Mesenchymal stem cell (in vitro differentiated cells and primary cell): ENCODE measurements at regions not wholly inside any gene's neighbourhood (a gene's known extent, or its start where the extent isn't known, plus 50 kb on each side); places are given as distances from the start of the nearest gene placed in this dataset.
A peak's percentile ranks its signal among the peaks of the same experiment; 100 is the strongest.

ENCODE experiments used
- DNase-seq: peaks from one replicate; pipeline ENCODE4 v3.0.0-alpha.2; 2013
- H2AFZ ChIP-seq: one replicate; pipeline ENCODE4 v1.6.1; 2013; ENCODE audit warnings: low read depth, mild to moderate bottlenecking, control low read depth, inconsistent platforms, low read length, moderate library complexity
- H2AK5ac ChIP-seq: 2 replicates; pipeline ENCODE4 v1.6.1; 2013; ENCODE audit warnings: low read length, moderate library complexity, mild to moderate bottlenecking, inconsistent platforms; ENCODE audit not compliant: severe bottlenecking
- H2BK120ac ChIP-seq: one replicate; pipeline ENCODE4 v1.6.1; 2013; ENCODE audit warnings: low read depth, mild to moderate bottlenecking, inconsistent platforms, low read length, moderate library complexity
- H2BK12ac ChIP-seq, 2 experiments: one replicate each; pipeline ENCODE4 v1.6.1; 2013; ENCODE audit warnings: inconsistent platforms in 2 of 2, low read length in 2 of 2, mild to moderate bottlenecking in 2 of 2, moderate library complexity in 2 of 2, control low read depth in 1 of 2
- H2BK15ac ChIP-seq: one replicate; pipeline ENCODE4 v1.6.1; 2013; ENCODE audit warnings: mild to moderate bottlenecking, low read depth, inconsistent platforms; ENCODE audit not compliant: poor library complexity, severe bottlenecking
- H2BK5ac ChIP-seq: 2 replicates; pipeline ENCODE4 v1.6.1; 2013; ENCODE audit warnings: low read depth, mild to moderate bottlenecking, low read length, control low read depth, inconsistent platforms; ENCODE audit not compliant: poor library complexity, severe bottlenecking
- H3K14ac ChIP-seq, 2 experiments: one replicate each; pipeline ENCODE4 v1.6.1; 2013; ENCODE audit warnings: inconsistent platforms in 2 of 2, low read length in 2 of 2, control low read depth in 1 of 2, mild to moderate bottlenecking in 1 of 2, moderate library complexity in 1 of 2
- H3K18ac ChIP-seq, 2 experiments: one replicate each; pipeline ENCODE4 v1.6.1; 2013; ENCODE audit warnings: inconsistent platforms in 2 of 2, low read length in 2 of 2, control low read depth in 1 of 2, low read depth in 1 of 2, mild to moderate bottlenecking in 1 of 2
- H3K23ac ChIP-seq, 2 experiments: one replicate each; pipeline ENCODE4 v1.6.1; 2013; ENCODE audit warnings: inconsistent platforms in 2 of 2, low read length in 2 of 2, mild to moderate bottlenecking in 2 of 2, moderate library complexity in 2 of 2, control low read depth in 1 of 2
- H3K27ac ChIP-seq: 2 replicates; pipeline ENCODE4 v1.5.1; 2013; ENCODE audit warnings: mild to moderate bottlenecking, moderate library complexity, low read length, control low read depth, inconsistent platforms; ENCODE audit not compliant: poor library complexity, severe bottlenecking
- H3K27me3 ChIP-seq, 2 experiments: 2 replicates each; pipeline versions ENCODE4 v1.6.1 to v1.7.0; 2013; ENCODE audit warnings: low read length in 2 of 2, mild to moderate bottlenecking in 2 of 2, moderate library complexity in 2 of 2, control low read depth in 1 of 2, inconsistent platforms in 1 of 2; ENCODE audit not compliant: control insufficient read depth in 1 of 2, insufficient read depth in 1 of 2
- H3K36me3 ChIP-seq, 2 experiments: 2 replicates each; pipeline versions ENCODE4 v1.6.1 to v1.7.0; 2013; ENCODE audit warnings: low read length in 2 of 2, control low read depth in 1 of 2, inconsistent platforms in 1 of 2, low read depth in 1 of 2, mild to moderate bottlenecking in 1 of 2; ENCODE audit not compliant: insufficient read depth in 2 of 2, control insufficient read depth in 1 of 2
- H3K4ac ChIP-seq, 2 experiments: one replicate each; pipeline ENCODE4 v1.6.1; 2013; ENCODE audit warnings: inconsistent platforms in 2 of 2, low read length in 2 of 2, mild to moderate bottlenecking in 2 of 2, moderate library complexity in 2 of 2, control low read depth in 1 of 2, low read depth in 1 of 2
- H3K4me1 ChIP-seq: 2 replicates; pipeline ENCODE4 v1.6.1; 2013; ENCODE audit warnings: low read depth, low read length, control low read depth; ENCODE audit not compliant: control insufficient read depth, insufficient read depth
- H3K4me2 ChIP-seq: 2 replicates; pipeline ENCODE4 v1.6.1; 2013; ENCODE audit warnings: low read length, mild to moderate bottlenecking, inconsistent platforms; ENCODE audit not compliant: poor library complexity, severe bottlenecking
- H3K4me3 ChIP-seq, 2 experiments: 2 replicates each; pipeline versions ENCODE4 v1.5.1 to v1.7.0; 2013; ENCODE audit warnings: low read length in 2 of 2, mild to moderate bottlenecking in 2 of 2, control low read depth in 1 of 2, low read depth in 1 of 2; ENCODE audit not compliant: insufficient read depth in 1 of 2
- H3K79me1 ChIP-seq: replicated peaks from 2 replicates; pipeline ENCODE4 v1.6.1; 2013; ENCODE audit warnings: mild to moderate bottlenecking, control low read depth, low read length, inconsistent platforms; ENCODE audit not compliant: poor library complexity, severe bottlenecking
- H3K9ac ChIP-seq: 2 replicates; pipeline ENCODE4 v1.7.0; 2013; ENCODE audit warnings: mild to moderate bottlenecking, low read length, moderate library complexity
- H3K9me3 ChIP-seq: 2 replicates; pipeline ENCODE4 v1.7.0; 2013; ENCODE audit warnings: mild to moderate bottlenecking, low read length; ENCODE audit not compliant: control insufficient read depth
- H4K8ac ChIP-seq: one replicate; pipeline ENCODE4 v1.6.1; 2013; ENCODE audit warnings: inconsistent platforms, mild to moderate bottlenecking, low read length, moderate library complexity
- H4K91ac ChIP-seq: one replicate; pipeline ENCODE4 v1.6.1; 2013; ENCODE audit warnings: mild to moderate bottlenecking, low read length, inconsistent platforms
- WGBS: methylation state at CpG from one replicate; pipeline ENCODE4 v1.1.7; 2013; ENCODE audit warnings: mixed read lengths; 5-methylcytosine and 5-hydroxymethylcytosine counted together

DNA sequence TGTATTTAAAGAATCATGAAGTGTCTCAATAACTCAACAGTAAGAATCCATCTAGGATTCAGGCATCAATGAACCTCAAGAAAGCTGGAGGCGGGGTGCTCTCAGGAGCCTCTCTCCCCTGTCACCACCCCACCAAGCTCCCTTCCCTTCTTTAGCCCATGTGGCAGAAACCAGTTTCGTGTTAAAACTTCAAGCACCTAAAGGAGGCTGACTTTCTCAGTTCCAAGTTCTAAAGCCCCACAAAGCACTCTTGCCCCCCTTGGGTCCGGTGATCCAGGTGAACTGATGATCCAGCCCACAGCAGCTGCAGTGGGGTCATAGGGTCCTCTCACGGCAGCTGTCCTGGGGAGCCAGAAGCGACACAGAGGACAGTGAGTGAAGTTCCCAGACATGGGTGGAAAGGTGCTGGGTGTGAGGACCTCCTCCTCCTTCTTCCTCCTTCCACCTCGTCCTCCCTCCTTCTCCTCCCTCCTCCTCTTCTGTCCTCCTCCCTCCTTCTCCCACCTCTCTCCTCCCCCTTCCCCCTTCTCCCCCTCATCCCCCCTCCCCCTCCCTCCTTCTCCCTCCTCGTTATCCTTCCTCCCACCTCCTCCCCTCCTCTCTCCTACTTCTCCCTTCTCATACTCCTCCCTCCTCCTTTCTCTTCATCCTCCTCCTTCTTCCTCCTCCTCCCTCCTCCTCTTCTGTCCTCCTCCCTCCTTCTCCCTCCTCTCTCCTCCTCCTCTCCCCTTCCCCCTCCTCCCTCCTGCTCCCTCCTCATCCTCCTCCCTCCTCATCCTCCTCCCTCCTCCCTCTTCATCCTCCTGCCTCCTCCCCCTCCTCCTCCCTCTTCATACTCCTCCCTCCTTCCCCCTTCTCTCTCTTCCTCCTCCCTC is 192.4 kb upstream of the AGAP1 start:
- Histone ChIP-seq H3K14ac (no peak overlapping the region), H3K36me3 (no peaks in the 10 kb centered on the region), H3K27me3 (peaks cover 16 to 34% of the 10 kb centered on the region in 2 experiments), H2BK5ac (no peak overlapping the region), H3K79me1 (no peaks in the 10 kb centered on the region), H2BK12ac (peak overlapping the region in 1 of 2 experiments; percentile 42), H3K4me3 (no peak overlapping the region), H4K91ac (no peak overlapping the region), H3K4me1 (peaks cover 8% of the 10 kb centered on the region), H3K9me3 (peaks cover 2% of the 10 kb centered on the region), H2AK5ac (no peak overlapping the region), H4K8ac (no peak overlapping the region), H3K4me2 (no peak overlapping the region), H2BK15ac (no peak overlapping the region), H2AFZ (no peak overlapping the region), H3K27ac (no peak overlapping the region), H3K23ac (no peak overlapping the region), H3K4ac (no peak overlapping the region), H3K18ac (no peak overlapping the region), H2BK120ac (no peak overlapping the region), H3K9ac (no peak overlapping the region)
- 78% methylated on average over 5 of the region's 7 CpGs for WGBS
- no peak for DNase-seq

DNA sequence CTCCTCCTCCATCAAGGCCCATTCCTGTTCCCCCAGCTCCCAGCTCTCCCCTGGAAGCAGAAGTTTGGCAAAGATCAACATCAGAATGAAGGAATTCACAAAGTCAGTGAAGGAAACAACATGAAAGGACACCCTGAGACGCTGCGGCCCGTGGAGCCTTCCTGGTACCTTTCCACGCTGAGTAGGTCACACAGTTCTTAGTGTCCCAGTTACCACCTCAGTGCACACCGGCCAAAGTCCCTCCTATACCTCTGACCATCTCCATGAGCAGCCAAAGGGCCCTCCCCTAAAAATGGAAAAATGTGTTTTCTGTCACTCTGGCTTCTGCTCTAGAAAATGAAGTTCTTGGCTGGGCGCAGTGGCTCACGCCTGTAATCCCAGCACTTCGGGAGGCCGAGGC is 191.6 kb upstream of the AGAP1 start:
- Histone ChIP-seq H2AFZ (no peak overlapping the region), H3K14ac (peak overlapping the region in 1 of 2 experiments; percentile 22)

DNA sequence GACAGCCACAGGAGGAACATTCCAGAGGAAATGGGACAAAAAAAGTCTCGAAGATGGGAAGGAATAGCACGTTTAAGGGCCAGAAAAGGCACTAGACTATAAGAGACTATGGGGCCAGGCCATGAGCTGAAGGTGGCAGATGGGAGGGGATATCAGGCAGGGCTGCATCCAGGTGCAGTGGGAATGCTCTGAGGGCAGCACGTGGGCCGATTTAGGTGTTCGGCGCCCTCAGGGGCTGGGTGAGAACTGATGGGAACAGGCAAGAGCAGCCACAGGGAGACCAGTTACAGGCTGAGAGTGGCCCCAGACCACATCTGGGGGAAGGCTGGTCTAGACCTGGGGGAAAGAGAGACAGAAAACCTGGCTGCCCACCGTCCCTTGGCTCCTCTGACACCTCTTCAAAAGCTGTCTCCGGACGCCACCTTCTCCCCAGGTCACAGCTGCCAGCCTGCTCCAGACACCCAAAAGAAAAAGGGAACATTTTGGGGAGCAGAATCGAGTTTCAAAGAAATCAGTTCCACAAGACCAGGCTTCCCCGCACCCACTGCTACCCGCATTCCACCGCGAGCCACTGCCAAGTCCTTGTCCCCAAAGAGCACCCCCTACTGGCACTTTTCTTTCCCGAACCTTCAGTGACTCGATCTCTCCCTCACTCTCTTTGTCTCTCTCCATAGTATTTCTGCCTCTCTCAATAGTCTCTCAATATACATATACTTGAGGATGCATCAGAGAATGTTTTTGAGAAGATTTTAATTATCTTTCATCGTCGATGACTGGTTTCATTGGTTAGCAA is 190.1 kb upstream of the AGAP1 start:
- Histone ChIP-seq H3K4me2 (no peak overlapping the region), H2BK15ac (no peak overlapping the region), H2AK5ac (no peak overlapping the region), H4K91ac (no peak overlapping the region), H3K14ac (no peak overlapping the region), H4K8ac (no peak overlapping the region), H3K36me3 (no peaks in the 10 kb centered on the region), H2BK120ac (no peak overlapping the region), H2AFZ (no peak overlapping the region), H3K18ac (no peak overlapping the region), H3K27ac (no peak overlapping the region), H3K4ac (no peak overlapping the region), H3K27me3 (peaks cover 16 to 31% of the 10 kb centered on the region in 2 experiments), H3K4me3 (no peak overlapping the region), H2BK5ac (no peak overlapping the region), H2BK12ac (no peak overlapping the region), H3K9me3 (peaks cover 3% of the 10 kb centered on the region), H3K9ac (no peak overlapping the region), H3K4me1 (peaks cover 8% of the 10 kb centered on the region), H3K23ac (no peak overlapping the region), H3K79me1 (no peaks in the 10 kb centered on the region)
- 87% methylated on average over 15 of the region's 18 CpGs for WGBS
- DNase-seq = no peak

More for the DNA sequence above, 191.6 kb upstream of the AGAP1 start:
- no peak overlapping the region for H4K8ac ChIP-seq
- DNase-seq = no peak
- 93% methylated on average over 9 of the region's 9 CpGs for WGBS
- no peaks in the 10 kb centered on the region for H3K36me3 ChIP-seq
- no peak overlapping the region for H2BK120ac ChIP-seq
- H3K18ac ChIP-seq = no peak overlapping the region
- no peak overlapping the region for H3K4me2 ChIP-seq
- H3K4me3 ChIP-seq = no peak overlapping the region
- H3K79me1 ChIP-seq = no peaks in the 10 kb centered on the region
- H2BK15ac ChIP-seq = no peak overlapping the region
- H3K27ac ChIP-seq = no peak overlapping the region
- H3K9ac ChIP-seq = no peak overlapping the region
- H3K27me3 ChIP-seq = peaks cover 16 to 34% of the 10 kb centered on the region in 2 experiments
- no peak overlapping the region for H4K91ac ChIP-seq
- no peak overlapping the region for H3K23ac ChIP-seq
- peaks cover 8% of the 10 kb centered on the region for H3K4me1 ChIP-seq
- H2BK5ac ChIP-seq = no peak overlapping the region
- H3K9me3 ChIP-seq = peaks cover 3% of the 10 kb centered on the region
- H2BK12ac ChIP-seq = no peak overlapping the region
- no peak overlapping the region for H3K4ac ChIP-seq
- no peak overlapping the region for H2AK5ac ChIP-seq

DNA sequence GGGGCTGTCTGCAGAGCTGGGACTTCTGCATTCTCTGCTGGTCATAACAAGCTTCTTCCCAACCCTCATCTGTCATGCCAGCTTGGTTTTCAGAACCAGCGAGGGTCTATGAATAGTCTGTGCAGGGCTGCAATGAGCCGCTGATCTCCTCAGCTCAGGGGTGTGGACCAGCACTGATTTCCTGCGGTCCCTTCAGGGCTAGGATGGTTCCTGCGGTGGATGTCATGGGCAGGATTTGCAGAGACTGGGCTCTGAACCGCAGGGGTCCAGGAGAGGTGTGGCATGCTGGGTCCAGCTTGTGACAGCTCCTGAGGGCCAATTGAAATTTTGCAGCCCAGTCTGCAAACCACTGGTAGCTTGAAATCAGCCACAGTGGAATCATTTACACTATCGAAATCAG is 188.2 kb upstream of the AGAP1 start:
- H3K4me1 ChIP-seq = peaks cover 7% of the 10 kb centered on the region
- no peak overlapping the region for H2BK5ac ChIP-seq
- H3K4me3 ChIP-seq = no peak overlapping the region
- no peak for DNase-seq
- H3K14ac ChIP-seq = no peak overlapping the region
- no peak overlapping the region for H3K4ac ChIP-seq
- no peak overlapping the region for H2BK120ac ChIP-seq
- H3K27ac ChIP-seq = no peak overlapping the region
- H2AFZ ChIP-seq = no peak overlapping the region
- no peak overlapping the region for H2AK5ac ChIP-seq
- no peak overlapping the region for H3K9ac ChIP-seq
- no peak overlapping the region for H3K23ac ChIP-seq
- 90% methylated on average over 5 of the region's 6 CpGs for WGBS
- H3K4me2 ChIP-seq = peak overlapping the region; percentile 1
- H3K9me3 ChIP-seq = peaks cover 3% of the 10 kb centered on the region
- H2BK12ac ChIP-seq = no peak overlapping the region
- peaks cover 16 to 28% of the 10 kb centered on the region in 2 experiments for H3K27me3 ChIP-seq
- H2BK15ac ChIP-seq = no peak overlapping the region
- H4K8ac ChIP-seq = no peak overlapping the region
- H3K18ac ChIP-seq = no peak overlapping the region
- no peaks in the 10 kb centered on the region for H3K36me3 ChIP-seq
- H4K91ac ChIP-seq = no peak overlapping the region
- no peaks in the 10 kb centered on the region for H3K79me1 ChIP-seq
